HepG2 (cell line): ENCODE measurements at regions not wholly inside any gene's neighbourhood (a gene's known extent, or its start where the extent isn't known, plus 50 kb on each side); places are given as distances from the start of the nearest gene placed in this dataset.

Experiments used
- ATAC-seq: fragments of 200-7000 bp; cut with Tn5 transposase; 3 replicates; pipeline ENCODE4 v1.9.1; 2020; ENCODE audit warnings: mild to moderate bottlenecking, moderate library complexity
- BruUV-seq: library from RNA; stranded (reverse); fragments of 400-500 nt; replicated peaks from 2 replicates; lab custom pipeline; 2021; lab: Mats Ljungman, UMichigan
- CTCF ChIA-PET: fragments of 300-600 bp; formaldehyde crosslinking; extraction: SDS; loops from one replicate; lab custom pipeline; 2021; ENCODE audit warnings: low total read pairs, inconsistent platforms, low intra/inter-chr PET ratio; lab: Yijun Ruan, JAX
- POLR2A ChIA-PET: fragments of 350-600 bp; sonication (Branson Sonifier 250); formaldehyde crosslinking; loops from one replicate; lab custom pipeline; 2020; ENCODE audit warnings: antibody characterized with exemption, inconsistent platforms; lab: Yijun Ruan, JAX
- DNase-seq: peaks from one replicate; pipeline ENCODE4 v3.0.0-alpha.2; 2015; ENCODE audit warnings: low spot score
- FAIRE-seq: peaks from 3 replicates; lab custom pipeline; 2011; peaks lifted over from hg19 to GRCh38; lab: Jason Lieb, UNC
- H2AFZ ChIP-seq: one replicate; pipeline ENCODE4 v1.6.1; 2011; ENCODE audit warnings: low read length, inconsistent platforms
- H3K27ac ChIP-seq: fragments of 300-600 bp; 3 replicates; pipeline ENCODE4 v1.8.0; 2011; ENCODE audit warnings: mixed run types, mild to moderate bottlenecking, mixed read lengths, low read length, inconsistent platforms; ENCODE audit not compliant: insufficient read depth; ENCODE audit errors: extremely low read length
- H3K27me3 ChIP-seq, 2 experiments: fragments of 200-600 bp in 1 of 2; 2 replicates in 1 of 2; 3 replicates in 1 of 2; pipeline versions ENCODE4 v1.6.0 to v1.8.0; 2011; ENCODE audit warnings: low read length in 2 of 2, mild to moderate bottlenecking in 2 of 2, moderate library complexity in 2 of 2, inconsistent platforms in 1 of 2; ENCODE audit not compliant: insufficient read depth in 2 of 2, control insufficient read depth in 1 of 2
- H3K36me3 ChIP-seq, 2 experiments: fragments of 200-600 bp in 1 of 2; replicated peaks in 1 of 2; 2 replicates in 1 of 2; 3 replicates in 1 of 2; pipeline versions ENCODE4 v1.5.1 to v1.8.0; 2011; ENCODE audit warnings: low read length in 2 of 2, inconsistent platforms in 1 of 2; ENCODE audit not compliant: insufficient read depth in 2 of 2, control insufficient read depth in 1 of 2
- H3K4me1 ChIP-seq: 2 replicates; pipeline ENCODE4 v1.5.1; 2012; ENCODE audit warnings: low read length, inconsistent platforms; ENCODE audit not compliant: insufficient read depth
- H3K4me2 ChIP-seq: 2 replicates; pipeline ENCODE4 v1.6.0; 2011; ENCODE audit warnings: low read depth, low read length, inconsistent platforms
- H3K4me3 ChIP-seq, 3 experiments: fragments of 200-600 bp in 1 of 3; sonication (generic), shearing (Covaris generic) in 1 of 3; replicated peaks in 1 of 3; 2 replicates each; pipeline ENCODE4 v1.5.1; 2011 to 2016; ENCODE audit warnings: low read length in 3 of 3, inconsistent platforms in 2 of 3, low read depth in 2 of 3, mild to moderate bottlenecking in 2 of 3, control low read depth in 1 of 3, mixed read lengths in 1 of 3; ENCODE audit not compliant: insufficient read depth in 1 of 3
- H3K79me2 ChIP-seq: one replicate; pipeline ENCODE4 v1.6.1; 2011; ENCODE audit warnings: low read length, inconsistent platforms; ENCODE audit not compliant: insufficient read depth
- H3K9ac ChIP-seq: 2 replicates; pipeline ENCODE4 v1.6.0; 2011; ENCODE audit warnings: mild to moderate bottlenecking, low read depth, low read length, inconsistent platforms; ENCODE audit not compliant: insufficient read depth
- H3K9me3 ChIP-seq: 2 replicates; pipeline ENCODE4 v1.5.1; 2012; ENCODE audit warnings: mild to moderate bottlenecking, low read length
- H4K20me1 ChIP-seq: 2 replicates; pipeline ENCODE4 v1.6.0; 2011; ENCODE audit warnings: inconsistent platforms, mild to moderate bottlenecking, low read length, moderate library complexity; ENCODE audit not compliant: insufficient read depth
- DZIP1 ChIP-seq: sonication (generic); formaldehyde crosslinking; IDR thresholded peaks from 2 replicates; pipeline ENCODE4 v1.5.0; 2020; ENCODE audit warnings: mild to moderate bottlenecking, missing genetic modification reagents
- MAZ ChIP-seq, 2 experiments: sonication (generic) in 1 of 2; formaldehyde crosslinking in 1 of 2; IDR thresholded peaks; 2 replicates each; pipeline versions ENCODE4 v1.5.0 to v1.6.1; 2012 to 2020; ENCODE audit warnings: low read depth in 2 of 2, mild to moderate bottlenecking in 2 of 2, borderline replicate concordance in 1 of 2, improper control_type of control experiment in 1 of 2, low read length in 1 of 2, missing genetic modification reagents in 1 of 2, moderate library complexity in 1 of 2
- U2AF1 ChIP-seq: fragments of 200-400 bp; formaldehyde crosslinking; optimal IDR thresholded peaks from 2 replicates; pipeline ENCODE3; 2017; ENCODE audit warnings: mild to moderate bottlenecking, low read depth, low read length
- ZSCAN22 ChIP-seq: sonication (generic); formaldehyde crosslinking; IDR thresholded peaks from 2 replicates; pipeline ENCODE4 v1.4.0; 2020; ENCODE audit warnings: mild to moderate bottlenecking, missing genetic modification reagents
- WGBS: methylation state at CpG from one replicate; pipeline ENCODE4 v1.1.6; 2017; ENCODE audit warnings: low lambda C conversion rate; 5-methylcytosine and 5-hydroxymethylcytosine counted together
- in situ Hi-C: cut with HindIII; loops from 2 replicates; pipeline ENCODE4 v1.10.0; 2017; ENCODE audit warnings: low pct_unique_long_range_greater_than_20kb; ENCODE audit not compliant: extremely low pct_ligation_motif_present
- intact Hi-C: fragments of 100-400 bp; cut with micrococcal nuclease; formaldehyde crosslinking; loops from one replicate; pipeline ENCODE4 v1.10.0; 2022; ENCODE audit not compliant: unreplicated experiment
- TF ChIP-seq, protein P1 (sequence below): sonication (generic); formaldehyde crosslinking; IDR thresholded peaks from 2 replicates; pipeline ENCODE4 v1.4.0; 2020; ENCODE audit warnings: missing genetic modification reagents, borderline replicate concordance

DNA sequence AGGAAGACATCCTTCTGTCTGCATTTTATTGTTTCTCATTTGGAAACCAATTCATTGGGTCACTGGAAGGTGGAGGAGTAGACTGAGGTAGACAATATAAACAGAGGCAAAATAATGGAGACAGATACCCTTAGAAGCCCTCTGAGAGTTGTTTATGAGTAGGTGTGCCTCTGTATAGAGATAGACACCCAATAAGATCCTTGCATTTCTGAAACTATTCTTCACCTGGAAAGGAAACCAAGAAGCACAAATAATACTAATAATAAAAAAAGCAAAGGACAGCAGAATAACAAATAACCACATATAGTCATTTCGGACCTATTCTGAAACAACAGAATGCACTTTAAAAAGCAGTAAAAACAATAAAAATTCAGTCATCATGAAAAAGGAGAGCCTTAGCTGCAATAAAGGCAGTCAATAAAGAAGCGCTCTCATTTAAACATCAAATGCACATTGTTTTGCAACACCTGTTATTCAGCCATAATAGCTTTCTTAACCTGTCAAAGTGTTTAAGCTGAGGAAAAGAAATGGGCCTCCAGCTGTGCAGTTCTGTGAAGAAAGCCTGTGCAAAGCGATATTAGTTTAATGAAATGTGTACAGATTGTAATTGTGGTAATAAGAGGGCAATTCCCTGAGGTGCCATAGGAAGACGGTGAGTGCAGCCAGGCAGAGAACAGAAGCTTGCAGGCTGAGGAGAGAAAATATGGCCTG, 904.2 kb downstream of the STPG2 start:
- intact Hi-C loops (no loop called here), in situ Hi-C loops (no loop called here)
- ATAC-seq, result no peak
- Histone ChIP-seq H3K36me3 (no peaks in the 10 kb centered on the region), H3K9me3 (peaks cover 49% of the 10 kb centered on the region), H3K4me1 (no peaks in the 10 kb centered on the region), H3K4me2 (no peak overlapping the region), H3K27ac (no peak overlapping the region), H4K20me1 (no peaks in the 10 kb centered on the region), H3K79me2 (no peaks in the 10 kb centered on the region), H2AFZ (no peak overlapping the region), H3K9ac (no peak overlapping the region), H3K4me3 (no peak overlapping the region), H3K27me3 (no peaks in the 10 kb centered on the region)
- CTCF ChIA-PET, result no interaction called here
- FAIRE-seq, result no peak
- POLR2A ChIA-PET, result no interaction called here
- WGBS, result 27% methylated on average over 4 of the region's 4 CpGs
- BruUV-seq, result no TSS peak
- no peak for DNase-seq
- TF ChIP-seq MAZ (IDR thresholded peaks at IDR 0.05; ENCODE audit: borderline replicate concordance, low read depth, low read length), result no peak
- no peak for TF ChIP-seq MAZ (CRISPR knock-in tag; IDR thresholded peaks at IDR 0.05; ENCODE audit: low read depth)
- TF ChIP-seq U2AF1, result no peak
- TF ChIP-seq DZIP1 (CRISPR knock-in tag), result no peak
- TF ChIP-seq, protein P1, sequence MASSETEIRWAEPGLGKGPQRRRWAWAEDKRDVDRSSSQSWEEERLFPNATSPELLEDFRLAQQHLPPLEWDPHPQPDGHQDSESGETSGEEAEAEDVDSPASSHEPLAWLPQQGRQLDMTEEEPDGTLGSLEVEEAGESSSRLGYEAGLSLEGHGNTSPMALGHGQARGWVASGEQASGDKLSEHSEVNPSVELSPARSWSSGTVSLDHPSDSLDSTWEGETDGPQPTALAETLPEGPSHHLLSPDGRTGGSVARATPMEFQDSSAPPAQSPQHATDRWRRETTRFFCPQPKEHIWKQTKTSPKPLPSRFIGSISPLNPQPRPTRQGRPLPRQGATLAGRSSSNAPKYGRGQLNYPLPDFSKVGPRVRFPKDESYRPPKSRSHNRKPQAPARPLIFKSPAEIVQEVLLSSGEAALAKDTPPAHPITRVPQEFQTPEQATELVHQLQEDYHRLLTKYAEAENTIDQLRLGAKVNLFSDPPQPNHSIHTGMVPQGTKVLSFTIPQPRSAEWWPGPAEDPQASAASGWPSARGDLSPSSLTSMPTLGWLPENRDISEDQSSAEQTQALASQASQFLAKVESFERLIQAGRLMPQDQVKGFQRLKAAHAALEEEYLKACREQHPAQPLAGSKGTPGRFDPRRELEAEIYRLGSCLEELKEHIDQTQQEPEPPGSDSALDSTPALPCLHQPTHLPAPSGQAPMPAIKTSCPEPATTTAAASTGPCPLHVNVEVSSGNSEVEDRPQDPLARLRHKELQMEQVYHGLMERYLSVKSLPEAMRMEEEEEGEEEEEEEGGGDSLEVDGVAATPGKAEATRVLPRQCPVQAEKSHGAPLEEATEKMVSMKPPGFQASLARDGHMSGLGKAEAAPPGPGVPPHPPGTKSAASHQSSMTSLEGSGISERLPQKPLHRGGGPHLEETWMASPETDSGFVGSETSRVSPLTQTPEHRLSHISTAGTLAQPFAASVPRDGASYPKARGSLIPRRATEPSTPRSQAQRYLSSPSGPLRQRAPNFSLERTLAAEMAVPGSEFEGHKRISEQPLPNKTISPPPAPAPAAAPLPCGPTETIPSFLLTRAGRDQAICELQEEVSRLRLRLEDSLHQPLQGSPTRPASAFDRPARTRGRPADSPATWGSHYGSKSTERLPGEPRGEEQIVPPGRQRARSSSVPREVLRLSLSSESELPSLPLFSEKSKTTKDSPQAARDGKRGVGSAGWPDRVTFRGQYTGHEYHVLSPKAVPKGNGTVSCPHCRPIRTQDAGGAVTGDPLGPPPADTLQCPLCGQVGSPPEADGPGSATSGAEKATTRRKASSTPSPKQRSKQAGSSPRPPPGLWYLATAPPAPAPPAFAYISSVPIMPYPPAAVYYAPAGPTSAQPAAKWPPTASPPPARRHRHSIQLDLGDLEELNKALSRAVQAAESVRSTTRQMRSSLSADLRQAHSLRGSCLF (CRISPR knock-in tag), result no peak
- TF ChIP-seq ZSCAN22 (CRISPR knock-in tag), result no peak
